ENCODE measurements at regions not wholly inside any gene's neighbourhood (a gene's known extent, or its start where the extent isn't known, plus 50 kb on each side); places are given as distances from the start of the nearest gene placed in this dataset.

GRCh38 chr6:30396833-30397479 lies 52.0 kb downstream of the RPP21 start:
- peak; percentile 92 for DNase-seq (ENCODE audit: low spot score)

GRCh38 chr6:30397697-30398096 lies 52.7 kb downstream of the RPP21 start:
- no peak for DNase-seq (ENCODE audit: low spot score)

GRCh38 chr6:30399390-30400058 lies 54.6 kb downstream of the RPP21 start:
- DNase-seq (ENCODE audit: low spot score), result no peak

GRCh38 chr6:30405934-30406333 lies 61.0 kb downstream of the RPP21 start:
- no peak for DNase-seq (ENCODE audit: low spot score)

GRCh38 chr6:30409184-30409583 lies 64.2 kb downstream of the RPP21 start:
- no peak for DNase-seq (ENCODE audit: low spot score)

GRCh38 chr6:30411515-30412207 lies 66.7 kb downstream of the RPP21 start:
- DNase-seq (ENCODE audit: low spot score), result no peak

- DNase-seq (ENCODE audit: low spot score), result no peak
Observed at GRCh38 chr6:30418448-30418847, 70.9 kb upstream of the HLA-E start.

- no peak for DNase-seq (ENCODE audit: low spot score)
Observed at GRCh38 chr6:30424549-30424948, 64.8 kb upstream of the HLA-E start.

Measured in germinal center (tissue), 1 donor.